ENCODE measurements at regions not wholly inside any gene's neighbourhood (a gene's known extent, or its start where the extent isn't known, plus 50 kb on each side); places are given as distances from the start of the nearest gene placed in this dataset.
"Not testable (repeated sequence)": the region's sequence is repeated elsewhere in the genome, so short reads cannot be mapped to it uniquely, and the experiment has no call there.

- DNase-seq (ENCODE audit: low spot score) = no peak
- no peak overlapping the region for H3K4me3 Mint-ChIP-seq
- H3K36me3 Mint-ChIP-seq (ENCODE audit: low read depth) = no peaks in the 10 kb centered on the region
- no peak overlapping the region for H3K27ac Mint-ChIP-seq
- intact Hi-C loops (cut with micrococcal nuclease) = no loop called here
- H3K27me3 Mint-ChIP-seq (ENCODE audit: insufficient read depth) = no peaks in the 10 kb centered on the region
- H3K9me3 Mint-ChIP-seq = peaks cover 3% of the 10 kb centered on the region
- H3K4me1 Mint-ChIP-seq (ENCODE audit: low read depth) = no peaks in the 10 kb centered on the region
Measured at GRCh38 chr3:144923046-144923775, 951.6 kb downstream of the DIPK2A start.

GRCh38 chr3:144930431-144930830, 958.8 kb downstream of the DIPK2A start:
- Mint-ChIP-seq H3K27ac (no peak overlapping the region), H3K36me3 (ENCODE audit: low read depth) (no peaks in the 10 kb centered on the region), H3K4me1 (ENCODE audit: low read depth) (no peaks in the 10 kb centered on the region), H3K9me3 (no peaks in the 10 kb centered on the region), H3K4me3 (no peak overlapping the region), H3K27me3 (ENCODE audit: insufficient read depth) (no peaks in the 10 kb centered on the region)
- intact Hi-C loops (cut with micrococcal nuclease) = no loop called here
- DNase-seq (ENCODE audit: low spot score) = no peak

GRCh38 chr3:144931590-144931989, 960.0 kb downstream of the DIPK2A start:
- H3K4me1 Mint-ChIP-seq (ENCODE audit: low read depth) = no peaks in the 10 kb centered on the region

GRCh38 chr3:144942093-144942837, 970.6 kb downstream of the DIPK2A start:
- intact Hi-C loops (cut with micrococcal nuclease) = no loop called here
- Mint-ChIP-seq H3K9me3 (no peaks in the 10 kb centered on the region), H3K27ac (no peak overlapping the region), H3K4me3 (no peak overlapping the region), H3K36me3 (ENCODE audit: low read depth) (no peaks in the 10 kb centered on the region), H3K4me1 (ENCODE audit: low read depth) (no peaks in the 10 kb centered on the region), H3K27me3 (ENCODE audit: insufficient read depth) (no peaks in the 10 kb centered on the region)
- DNase-seq (ENCODE audit: low spot score) = no peak

More at GRCh38 chr3:144931590-144931989, 960.0 kb downstream of the DIPK2A start:
- no peaks in the 10 kb centered on the region for H3K27me3 Mint-ChIP-seq (ENCODE audit: insufficient read depth)
- H3K4me3 Mint-ChIP-seq = no peak overlapping the region
- intact Hi-C loops (cut with micrococcal nuclease) = no loop called here
- no peaks in the 10 kb centered on the region for H3K36me3 Mint-ChIP-seq (ENCODE audit: low read depth)
- H3K9me3 Mint-ChIP-seq = no peaks in the 10 kb centered on the region
- no peak overlapping the region for H3K27ac Mint-ChIP-seq
- DNase-seq (ENCODE audit: low spot score) = no peak

DNA sequence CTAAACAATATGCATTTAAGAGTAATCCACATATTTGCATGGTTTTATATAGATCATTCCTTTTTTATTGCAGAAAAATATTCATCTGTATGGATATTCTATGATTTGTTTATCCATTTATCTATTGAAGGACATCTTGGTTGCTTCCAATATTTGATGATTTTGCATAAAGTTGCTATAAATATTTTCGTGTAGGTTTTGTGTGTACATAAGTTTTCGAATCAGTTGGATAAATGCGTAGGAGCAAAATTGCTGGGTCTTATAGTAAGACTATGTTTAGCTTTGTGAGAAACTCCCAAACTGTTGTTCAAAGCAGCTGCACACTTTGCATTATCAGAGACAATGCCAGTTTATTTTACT, 971.2 kb downstream of the DIPK2A start:
- intact Hi-C loops (cut with micrococcal nuclease) = no loop called here
- no peaks in the 10 kb centered on the region for H3K27me3 Mint-ChIP-seq (ENCODE audit: insufficient read depth)
- H3K36me3 Mint-ChIP-seq (ENCODE audit: low read depth) = no peaks in the 10 kb centered on the region
- H3K4me3 Mint-ChIP-seq = no peak overlapping the region
- no peak overlapping the region for H3K27ac Mint-ChIP-seq
- no peaks in the 10 kb centered on the region for H3K9me3 Mint-ChIP-seq
- H3K4me1 Mint-ChIP-seq (ENCODE audit: low read depth) = no peaks in the 10 kb centered on the region
- DNase-seq (ENCODE audit: low spot score) = no peak

- no peaks in the 10 kb centered on the region for H3K9me3 Mint-ChIP-seq
- intact Hi-C loops (cut with micrococcal nuclease) = no loop called here
- no peak for DNase-seq (ENCODE audit: low spot score)
- no peaks in the 10 kb centered on the region for H3K4me1 Mint-ChIP-seq (ENCODE audit: low read depth)
- H3K36me3 Mint-ChIP-seq (ENCODE audit: low read depth) = no peaks in the 10 kb centered on the region
- H3K4me3 Mint-ChIP-seq = no peak overlapping the region
- H3K27me3 Mint-ChIP-seq (ENCODE audit: insufficient read depth) = no peaks in the 10 kb centered on the region
- no peak overlapping the region for H3K27ac Mint-ChIP-seq
Measured at GRCh38 chr3:144947895-144948294, 976.3 kb downstream of the DIPK2A start.

DNA sequence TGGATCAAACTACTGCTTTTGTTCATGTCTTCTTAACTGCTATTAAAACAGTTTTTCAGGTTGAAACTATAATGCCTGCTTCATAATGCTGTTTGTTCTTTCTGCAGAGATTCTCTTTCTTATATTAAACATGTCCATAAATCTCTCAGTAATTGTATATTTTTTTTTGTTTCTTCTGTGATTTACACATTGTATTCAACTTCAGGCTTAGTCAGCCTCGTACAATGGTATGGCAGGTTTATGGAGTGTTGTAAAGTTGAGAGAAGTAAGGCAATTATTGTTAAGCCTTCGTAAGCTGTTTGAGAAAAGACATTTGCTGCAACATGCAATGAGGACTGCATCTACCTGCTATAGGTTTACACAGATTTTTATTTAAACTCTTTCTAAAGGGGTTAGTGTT, 977.1 kb downstream of the DIPK2A start:
- intact Hi-C loops (cut with micrococcal nuclease) = no loop called here
- H3K9me3 Mint-ChIP-seq = no peaks in the 10 kb centered on the region
- no peak overlapping the region for H3K27ac Mint-ChIP-seq
- no peaks in the 10 kb centered on the region for H3K36me3 Mint-ChIP-seq (ENCODE audit: low read depth)
- no peak for DNase-seq (ENCODE audit: low spot score)
- H3K4me1 Mint-ChIP-seq (ENCODE audit: low read depth) = no peaks in the 10 kb centered on the region
- H3K27me3 Mint-ChIP-seq (ENCODE audit: insufficient read depth) = no peaks in the 10 kb centered on the region
- no peak overlapping the region for H3K4me3 Mint-ChIP-seq

GRCh38 chr3:144953959-144954358, 982.3 kb downstream of the DIPK2A start:
- Mint-ChIP-seq H3K9me3 (no peaks in the 10 kb centered on the region), H3K36me3 (ENCODE audit: low read depth) (no peaks in the 10 kb centered on the region), H3K27ac (no peak overlapping the region), H3K4me1 (ENCODE audit: low read depth) (no peaks in the 10 kb centered on the region), H3K27me3 (ENCODE audit: insufficient read depth) (no peaks in the 10 kb centered on the region), H3K4me3 (no peak overlapping the region)
- DNase-seq (ENCODE audit: low spot score) = no peak
- intact Hi-C loops (cut with micrococcal nuclease) = no loop called here

GRCh38 chr3:144957398-144958101, 985.9 kb downstream of the DIPK2A start:
- H3K27ac Mint-ChIP-seq = no peak overlapping the region
- no peaks in the 10 kb centered on the region for H3K4me1 Mint-ChIP-seq (ENCODE audit: low read depth)
- no peaks in the 10 kb centered on the region for H3K36me3 Mint-ChIP-seq (ENCODE audit: low read depth)
- intact Hi-C loops (cut with micrococcal nuclease) = no loop called here
- no peak overlapping the region for H3K4me3 Mint-ChIP-seq
- no peaks in the 10 kb centered on the region for H3K9me3 Mint-ChIP-seq
- no peak for DNase-seq (ENCODE audit: low spot score)
- H3K27me3 Mint-ChIP-seq (ENCODE audit: insufficient read depth) = no peaks in the 10 kb centered on the region

GRCh38 chr3:144963810-144964209, 992.2 kb downstream of the DIPK2A start:
- H3K4me3 Mint-ChIP-seq = no peak overlapping the region
- H3K9me3 Mint-ChIP-seq = no peaks in the 10 kb centered on the region
- intact Hi-C loops (cut with micrococcal nuclease) = no loop called here
- no peaks in the 10 kb centered on the region for H3K36me3 Mint-ChIP-seq (ENCODE audit: low read depth)
- DNase-seq (ENCODE audit: low spot score) = no peak
- no peaks in the 10 kb centered on the region for H3K27me3 Mint-ChIP-seq (ENCODE audit: insufficient read depth)
- H3K4me1 Mint-ChIP-seq (ENCODE audit: low read depth) = no peaks in the 10 kb centered on the region
- no peak overlapping the region for H3K27ac Mint-ChIP-seq

DNA sequence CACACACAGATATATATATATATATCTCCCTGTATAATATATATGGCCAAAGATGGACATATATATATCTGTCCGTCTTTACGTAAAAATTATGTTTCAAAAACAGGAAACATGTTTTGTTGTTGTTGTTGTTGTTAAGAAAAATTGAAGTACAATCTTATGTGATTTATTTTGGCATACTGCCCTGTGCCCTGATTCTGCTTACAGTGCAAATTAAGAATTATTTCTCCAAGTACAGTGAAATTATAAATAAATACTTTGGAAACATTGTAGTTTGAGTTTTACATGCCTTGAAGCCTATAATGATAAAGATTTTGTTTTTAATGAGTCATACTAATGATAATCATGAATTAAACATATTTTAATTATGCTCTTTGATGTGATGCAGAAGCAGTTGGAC, 994.9 kb downstream of the DIPK2A start:
- no peaks in the 10 kb centered on the region for H3K4me1 Mint-ChIP-seq (ENCODE audit: low read depth)

GRCh38 chr3:144968750-144969350, 997.2 kb downstream of the DIPK2A start:
- no peak overlapping the region for H3K4me3 Mint-ChIP-seq
- H3K36me3 Mint-ChIP-seq (ENCODE audit: low read depth) = no peaks in the 10 kb centered on the region
- H3K4me1 Mint-ChIP-seq (ENCODE audit: low read depth) = no peaks in the 10 kb centered on the region
- intact Hi-C loops (cut with micrococcal nuclease) = no loop called here
- no peak for DNase-seq (ENCODE audit: low spot score)
- peaks cover 5% of the 10 kb centered on the region for H3K9me3 Mint-ChIP-seq
- no peaks in the 10 kb centered on the region for H3K27me3 Mint-ChIP-seq (ENCODE audit: insufficient read depth)
- no peak overlapping the region for H3K27ac Mint-ChIP-seq

More for the DNA sequence above, 994.9 kb downstream of the DIPK2A start:
- no peak overlapping the region for H3K4me3 Mint-ChIP-seq
- DNase-seq (ENCODE audit: low spot score) = no peak
- H3K9me3 Mint-ChIP-seq = no peaks in the 10 kb centered on the region
- no peaks in the 10 kb centered on the region for H3K27me3 Mint-ChIP-seq (ENCODE audit: insufficient read depth)
- no peak overlapping the region for H3K27ac Mint-ChIP-seq
- intact Hi-C loops (cut with micrococcal nuclease) = no loop called here
- H3K36me3 Mint-ChIP-seq (ENCODE audit: low read depth) = no peaks in the 10 kb centered on the region

DNA sequence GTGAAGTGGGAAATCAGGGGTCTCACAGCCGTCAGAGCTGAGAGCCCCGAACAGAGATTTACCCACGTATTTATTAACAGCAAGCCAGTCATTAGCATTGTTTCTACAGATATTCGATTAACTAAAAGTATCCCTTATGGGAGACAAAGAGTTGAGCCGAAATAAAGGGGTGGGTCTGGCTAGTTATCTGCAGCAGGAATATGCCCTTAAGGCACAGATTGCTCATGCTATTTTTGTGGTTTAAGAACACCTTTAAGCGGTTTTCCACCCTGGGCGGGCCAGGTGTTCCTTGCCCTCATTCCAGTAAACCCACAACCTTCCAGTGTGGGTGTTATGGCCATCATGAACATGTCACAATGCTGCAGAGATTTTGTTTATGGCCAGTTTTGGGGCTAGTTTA, 1012.9 kb downstream of the DIPK2A start:
- H3K4me3 Mint-ChIP-seq; H3K27me3 Mint-ChIP-seq (ENCODE audit: insufficient read depth); intact Hi-C loops (cut with micrococcal nuclease); DNase-seq (ENCODE audit: low spot score); H3K27ac Mint-ChIP-seq; H3K4me1 Mint-ChIP-seq (ENCODE audit: low read depth); H3K9me3 Mint-ChIP-seq; H3K36me3 Mint-ChIP-seq (ENCODE audit: low read depth): not testable (repeated sequence)
